WTC11 (cell line): ENCODE measurements at regions not wholly inside any gene's neighbourhood (a gene's known extent, or its start where the extent isn't known, plus 50 kb on each side); places are given as distances from the start of the nearest gene placed in this dataset.

ENCODE experiments used
- CREM ChIP-seq: sonication (generic); formaldehyde crosslinking; IDR thresholded peaks from 2 replicates; pipeline ENCODE4 v1.8.1; 2022; ENCODE audit warnings: mild to moderate bottlenecking, missing genetic modification reagents, moderate library complexity
- CTCF ChIP-seq: fragments of 200-600 bp; IDR thresholded peaks from 2 replicates; pipeline ENCODE4 v1.8.0; 2022; ENCODE audit warnings: antibody characterized with exemption
- ESRRA ChIP-seq: sonication (generic); formaldehyde crosslinking; IDR thresholded peaks from 2 replicates; pipeline ENCODE4 v1.8.1; 2022; ENCODE audit warnings: mild to moderate bottlenecking, missing genetic modification reagents, borderline replicate concordance
- FOXP1 ChIP-seq: sonication (generic); formaldehyde crosslinking; IDR thresholded peaks from 2 replicates; pipeline ENCODE4 v1.8.0; 2022; ENCODE audit warnings: missing genetic modification reagents, mild to moderate bottlenecking, moderate library complexity, borderline replicate concordance
- NFYB ChIP-seq: sonication (generic); formaldehyde crosslinking; conservative IDR thresholded peaks from 2 replicates; pipeline ENCODE4 v1.8.0; 2022; ENCODE audit warnings: low read depth, missing genetic modification reagents
- USF1 ChIP-seq: sonication (generic); formaldehyde crosslinking; IDR thresholded peaks from 2 replicates; pipeline ENCODE4 v1.8.0; 2022; ENCODE audit warnings: mild to moderate bottlenecking, missing genetic modification reagents
- ZNF121 ChIP-seq: sonication (generic); formaldehyde crosslinking; IDR thresholded peaks from 2 replicates; pipeline ENCODE4 v1.8.0; 2023; ENCODE audit warnings: missing genetic modification reagents
- ZNF263 ChIP-seq: sonication (generic); formaldehyde crosslinking; IDR thresholded peaks from 2 replicates; pipeline ENCODE4 v1.8.1; 2022; ENCODE audit warnings: low read depth, mild to moderate bottlenecking, moderate library complexity, missing genetic modification reagents

GRCh38 chr9:33718987-33719386 is 76.4 kb upstream of the PRSS3 start:
- TF ChIP-seq CTCF (no peak), ZNF121 (CRISPR knock-in tag) (no peak), USF1 (CRISPR knock-in tag) (no peak), CREM (no peak), ZNF263 (CRISPR knock-in tag) (no peak), NFYB (CRISPR knock-in tag) (no peak), FOXP1 (CRISPR knock-in tag) (no peak), ESRRA (CRISPR knock-in tag) (no peak)
